ENCODE measurements at regions not wholly inside any gene's neighbourhood (a gene's known extent, or its start where the extent isn't known, plus 50 kb on each side); places are given as distances from the start of the nearest gene placed in this dataset.

DNA sequence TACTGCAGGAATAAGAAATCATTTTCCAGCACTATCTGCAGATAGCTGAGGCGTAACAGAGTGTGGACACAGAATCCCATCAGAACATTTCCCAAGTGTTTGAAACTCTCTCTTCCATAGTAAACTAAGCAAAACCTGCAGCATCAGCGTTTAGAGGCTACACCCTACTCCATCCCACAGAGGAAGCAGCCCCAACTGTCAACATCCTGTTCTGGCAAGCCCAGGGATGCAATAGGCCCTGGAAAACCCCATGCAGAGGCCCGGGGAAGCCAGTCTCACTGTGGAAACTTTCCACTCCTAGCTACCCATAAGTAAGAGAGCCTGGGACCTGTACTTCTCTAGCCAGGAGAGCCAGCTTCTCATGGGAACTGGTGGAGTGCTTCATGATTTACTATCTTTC lies 129.4 kb downstream of the LY86 start:
- Histone ChIP-seq H3K4me3 (ENCODE audit: low read depth, low read length) (no peak overlapping the region), H3K27ac (ENCODE audit: low read depth, low read length) (no peak overlapping the region), H3K27me3 (ENCODE audit: control insufficient read depth, insufficient read depth, low read length) (peaks cover 4% of the 10 kb centered on the region), H3K9me3 (ENCODE audit: control insufficient read depth, insufficient read depth, low read length) (peaks cover 3% of the 10 kb centered on the region; the same call in 1 of the 2 replicates)
- no peak for DNase-seq (ENCODE audit: low read depth, low spot score)
- TF ChIP-seq, protein P1, sequence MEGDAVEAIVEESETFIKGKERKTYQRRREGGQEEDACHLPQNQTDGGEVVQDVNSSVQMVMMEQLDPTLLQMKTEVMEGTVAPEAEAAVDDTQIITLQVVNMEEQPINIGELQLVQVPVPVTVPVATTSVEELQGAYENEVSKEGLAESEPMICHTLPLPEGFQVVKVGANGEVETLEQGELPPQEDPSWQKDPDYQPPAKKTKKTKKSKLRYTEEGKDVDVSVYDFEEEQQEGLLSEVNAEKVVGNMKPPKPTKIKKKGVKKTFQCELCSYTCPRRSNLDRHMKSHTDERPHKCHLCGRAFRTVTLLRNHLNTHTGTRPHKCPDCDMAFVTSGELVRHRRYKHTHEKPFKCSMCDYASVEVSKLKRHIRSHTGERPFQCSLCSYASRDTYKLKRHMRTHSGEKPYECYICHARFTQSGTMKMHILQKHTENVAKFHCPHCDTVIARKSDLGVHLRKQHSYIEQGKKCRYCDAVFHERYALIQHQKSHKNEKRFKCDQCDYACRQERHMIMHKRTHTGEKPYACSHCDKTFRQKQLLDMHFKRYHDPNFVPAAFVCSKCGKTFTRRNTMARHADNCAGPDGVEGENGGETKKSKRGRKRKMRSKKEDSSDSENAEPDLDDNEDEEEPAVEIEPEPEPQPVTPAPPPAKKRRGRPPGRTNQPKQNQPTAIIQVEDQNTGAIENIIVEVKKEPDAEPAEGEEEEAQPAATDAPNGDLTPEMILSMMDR (IDR thresholded peaks at IDR 0.05; ENCODE audit: low read depth, low read length) = no peak
- ChIA-PET POLR2A (no interaction called here), CTCF (interaction anchor here (1.0 to 2.3 kb wide), 4 partner anchors 21 to 557 kb away, joined by 5 to 7 read pairs (median 6); no protein-coding TSS in a partner anchor)

DNA sequence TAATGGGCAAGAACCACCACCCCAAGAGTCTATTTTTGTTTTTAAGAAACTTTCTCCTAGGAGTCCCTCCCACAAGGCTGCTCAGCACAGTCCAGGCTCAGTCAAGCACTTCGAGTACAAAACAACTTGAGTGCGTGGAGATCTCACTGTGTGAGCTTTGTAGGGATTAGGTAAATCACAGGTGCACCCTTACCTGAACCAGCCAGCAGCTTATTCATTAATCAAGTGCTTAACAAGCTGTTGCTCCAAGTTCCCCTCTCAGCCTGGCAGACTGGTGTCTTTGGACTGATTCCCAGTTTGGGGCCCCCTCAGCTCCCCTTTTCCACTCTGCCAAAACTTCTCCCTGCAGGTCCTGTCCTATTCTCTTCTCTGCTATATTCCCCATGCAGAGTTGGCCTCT lies 133.1 kb downstream of the LY86 start:
- no peak for DNase-seq (ENCODE audit: low read depth, low spot score)
- Histone ChIP-seq H3K9me3 (ENCODE audit: control insufficient read depth, insufficient read depth, low read length) (no peaks in the 10 kb centered on the region), H3K4me3 (ENCODE audit: low read depth, low read length) (no peak overlapping the region), H3K27ac (ENCODE audit: low read depth, low read length) (no peak overlapping the region), H3K27me3 (ENCODE audit: control insufficient read depth, insufficient read depth, low read length) (peaks cover 4% of the 10 kb centered on the region)
- TF ChIP-seq, protein P1 (IDR thresholded peaks at IDR 0.05; ENCODE audit: low read depth, low read length) = no peak
- ChIA-PET CTCF (interaction anchor here (0.7 to 7.0 kb wide), 4 partner anchors 21 to 522 kb away, joined by 3 to 95 read pairs (median 4); no protein-coding TSS in a partner anchor), POLR2A (no interaction called here)

DNA sequence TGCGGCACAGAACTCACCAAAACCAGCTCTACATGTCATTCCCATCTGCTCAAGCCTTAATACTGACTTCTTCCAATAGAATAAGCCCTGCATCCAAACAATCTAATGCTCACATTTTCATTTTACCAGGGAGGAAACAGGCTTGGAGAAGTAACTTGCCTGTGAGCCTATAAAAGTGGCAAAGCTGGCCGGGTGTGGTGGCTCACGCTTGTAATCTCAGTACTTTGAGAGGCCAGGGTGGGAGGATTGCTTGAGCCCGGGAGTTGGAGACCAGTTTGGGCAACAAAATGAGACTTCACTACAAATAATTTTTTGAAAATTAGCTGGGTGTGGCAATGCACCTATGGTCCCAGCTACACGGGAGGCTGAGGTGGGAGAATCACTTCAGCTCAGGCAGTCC lies 133.7 kb downstream of the LY86 start:
- Histone ChIP-seq H3K27ac (ENCODE audit: low read depth, low read length) (no peak overlapping the region), H3K4me3 (ENCODE audit: low read depth, low read length) (no peak overlapping the region), H3K9me3 (ENCODE audit: control insufficient read depth, insufficient read depth, low read length) (no peaks in the 10 kb centered on the region), H3K27me3 (ENCODE audit: control insufficient read depth, insufficient read depth, low read length) (peaks cover 4% of the 10 kb centered on the region)
- DNase-seq (ENCODE audit: low read depth, low spot score) = no peak
- ChIA-PET CTCF (interaction anchor here (0.7 to 7.0 kb wide), 3 partner anchors 7 to 1380 kb away, joined by 3 to 95 read pairs (median 20); partner anchors contain the start of gene EEF1E1), POLR2A (no interaction called here)
- TF ChIP-seq, protein P1 (IDR thresholded peaks at IDR 0.05; ENCODE audit: low read depth, low read length) = no peak

DNA sequence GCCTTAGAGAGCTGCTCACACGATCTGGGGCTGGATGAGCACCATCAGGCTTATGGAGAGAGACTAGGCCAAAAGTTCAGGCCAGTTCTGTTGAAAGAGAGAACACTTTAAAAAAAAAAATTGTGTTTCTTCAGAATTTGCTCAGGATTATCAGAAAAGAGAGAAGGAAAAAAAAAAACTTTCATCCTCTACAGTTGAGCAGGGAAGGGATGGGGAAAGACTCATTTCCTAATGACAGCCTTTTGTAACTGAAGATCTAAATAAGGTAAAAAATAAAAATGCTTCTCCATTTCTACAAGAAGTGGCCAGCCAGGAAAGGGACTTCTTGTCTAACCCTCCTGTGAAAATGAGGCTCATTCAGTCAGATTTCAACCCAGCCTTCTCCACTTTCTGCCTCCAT lies 134.8 kb downstream of the LY86 start:
- POLR2A ChIA-PET = interaction anchor here (1.1 kb wide), 1 partner anchor 9 kb away, joined by 3 read pairs; no protein-coding TSS in a partner anchor
- CTCF ChIA-PET = interaction anchor here (0.5 to 7.0 kb wide), 19 partner anchors 9 to 839 kb away, joined by 3 to 95 read pairs (median 4); no protein-coding TSS in a partner anchor
- Histone ChIP-seq H3K27ac (ENCODE audit: low read depth, low read length) (no peak overlapping the region), H3K9me3 (ENCODE audit: control insufficient read depth, insufficient read depth, low read length) (no peaks in the 10 kb centered on the region), H3K27me3 (ENCODE audit: control insufficient read depth, insufficient read depth, low read length) (peaks cover 4% of the 10 kb centered on the region), H3K4me3 (ENCODE audit: low read depth, low read length) (no peak overlapping the region)
- DNase-seq (ENCODE audit: low read depth, low spot score) = no peak
- TF ChIP-seq, protein P1 (IDR thresholded peaks at IDR 0.05; ENCODE audit: low read depth, low read length) = no peak

DNA sequence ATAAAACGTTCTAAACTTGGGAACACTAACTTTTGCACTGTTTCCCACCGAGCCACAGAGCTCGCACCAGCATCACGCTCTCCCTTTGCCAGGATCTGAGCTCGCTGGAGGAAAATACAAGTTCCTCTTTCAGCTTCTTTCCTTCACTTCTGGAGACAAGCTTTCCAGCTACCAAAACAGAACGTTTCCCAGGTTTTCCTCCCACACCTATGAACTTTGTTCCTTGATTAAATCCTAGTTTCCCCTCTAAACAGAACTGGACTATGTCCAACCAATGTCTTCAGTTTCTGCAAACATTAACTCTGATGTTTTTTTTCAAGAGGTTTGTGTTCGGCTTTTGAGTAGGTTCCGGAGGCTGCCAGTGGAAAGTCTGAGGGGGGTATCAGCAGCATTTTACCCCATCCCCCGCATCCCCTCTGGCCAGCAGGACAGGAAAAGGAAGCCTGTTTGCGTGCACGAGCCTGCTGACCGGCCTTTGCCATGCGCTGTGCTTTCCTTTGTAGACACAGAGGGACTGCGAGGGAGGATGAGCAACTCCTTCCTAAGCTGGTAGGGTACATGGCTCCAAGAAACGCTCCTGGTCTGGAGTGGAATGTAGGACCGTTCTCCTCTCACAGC lies 135.5 kb downstream of the LY86 start:
- peaks cover 6% of the 10 kb centered on the region for H3K27me3 ChIP-seq (ENCODE audit: control insufficient read depth, insufficient read depth, low read length)
- peak overlapping the region; percentile 47 for H3K27ac ChIP-seq (ENCODE audit: low read depth, low read length)
- no peak for DNase-seq (ENCODE audit: low read depth, low spot score)
- CTCF ChIA-PET = interaction anchor here (0.5 to 7.0 kb wide), 38 partner anchors 9 to 1013 kb away, joined by 3 to 95 read pairs (median 4); no protein-coding TSS in a partner anchor
- 0 out of 2 replicates have a peak overlapping the region, but pooled peaks have one; percentile 10 for H3K4me3 ChIP-seq (ENCODE audit: low read depth, low read length)
- TF ChIP-seq, protein P1 (IDR thresholded peaks at IDR 0.05; ENCODE audit: low read depth, low read length) = no peak
- H3K9me3 ChIP-seq (ENCODE audit: control insufficient read depth, insufficient read depth, low read length) = no peaks in the 10 kb centered on the region
- POLR2A ChIA-PET = interaction anchor here (1.1 kb wide), 1 partner anchor 10 kb away, joined by 3 read pairs; no protein-coding TSS in a partner anchor
